Natural killer cell (primary cell): ENCODE measurements at regions not wholly inside any gene's neighbourhood (a gene's known extent, or its start where the extent isn't known, plus 50 kb on each side); places are given as distances from the start of the nearest gene placed in this dataset.

ENCODE experiments used
- ATAC-seq, 3 donors: fragments of 150-1000 bp in 2 of 3; fragments of 200-7000 bp in 1 of 3; cut with Tn5 transposase; 1 replicate in 1 of 3; 2 replicates in 2 of 3; pipeline ENCODE4 v1.10.0; 2021; ENCODE audit warnings: mild to moderate bottlenecking in 2 of 3, moderate library complexity in 2 of 3
- DNase-seq, 2 donors: peaks; one replicate each; pipeline versions ENCODE4 v3.0.0 to v3.0.0-alpha.2; 2013 to 2021; ENCODE audit warnings: mixed read lengths in 1 of 2
- H3K27ac ChIP-seq: one replicate; pipeline ENCODE4 v1.5.1; 2013; ENCODE audit warnings: mild to moderate bottlenecking, low read length
- H3K27me3 ChIP-seq: one replicate; pipeline ENCODE4 v1.6.1; 2013; ENCODE audit warnings: low read length; ENCODE audit not compliant: control insufficient read depth, insufficient read depth
- H3K36me3 ChIP-seq: one replicate; pipeline ENCODE4 v1.6.1; 2013; ENCODE audit warnings: low read length; ENCODE audit not compliant: control insufficient read depth, insufficient read depth
- H3K4me1 ChIP-seq: one replicate; pipeline ENCODE4 v1.6.1; 2013; ENCODE audit warnings: low read length; ENCODE audit not compliant: control insufficient read depth, insufficient read depth
- H3K4me3 ChIP-seq: one replicate; pipeline ENCODE4 v1.5.1; 2013; ENCODE audit warnings: low read length
- H3K9me3 ChIP-seq: one replicate; pipeline ENCODE4 v1.6.1; 2013; ENCODE audit warnings: low read length; ENCODE audit not compliant: control insufficient read depth, insufficient read depth
- H3K27ac Mint-ChIP-seq, 2 donors: one replicate each; pipeline ENCODE4 v1.8.0; 2022; ENCODE audit warnings: mild to moderate bottlenecking in 2 of 2, mixed read lengths in 2 of 2, moderate library complexity in 1 of 2
- H3K27me3 Mint-ChIP-seq, 2 donors: one replicate each; pipeline ENCODE4 v1.8.0; 2022; ENCODE audit warnings: low read depth in 2 of 2, mixed read lengths in 2 of 2
- H3K36me3 Mint-ChIP-seq: one replicate; pipeline ENCODE4 v1.8.0; 2022; ENCODE audit warnings: mixed read lengths
- H3K4me1 Mint-ChIP-seq, 2 donors: one replicate each; pipeline ENCODE4 v1.8.0; 2022; ENCODE audit warnings: mixed read lengths in 2 of 2
- H3K4me3 Mint-ChIP-seq: one replicate; pipeline ENCODE4 v1.8.0; 2022; ENCODE audit warnings: mild to moderate bottlenecking, moderate library complexity, mixed read lengths
- H3K9me3 Mint-ChIP-seq, 2 donors: one replicate each; pipeline ENCODE4 v1.8.0; 2022; ENCODE audit warnings: mixed read lengths in 2 of 2
- WGBS: methylation state at CpG from one replicate; pipeline ENCODE4 v1.1.7; 2013; ENCODE audit warnings: missing lambda C conversion rate; ENCODE audit not compliant: insufficient coverage; 5-methylcytosine and 5-hydroxymethylcytosine counted together
- intact Hi-C: fragments of 100-400 bp; cut with micrococcal nuclease; formaldehyde crosslinking; loops from one replicate; pipeline ENCODE4 v1.14.2; 2022
- TF ChIP-seq, protein P1 (sequence below): fragments of 200-600 bp; IDR thresholded peaks from one replicate; pipeline ENCODE4 v1.8.0; 2022; ENCODE audit warnings: antibody characterized with exemption

DNA sequence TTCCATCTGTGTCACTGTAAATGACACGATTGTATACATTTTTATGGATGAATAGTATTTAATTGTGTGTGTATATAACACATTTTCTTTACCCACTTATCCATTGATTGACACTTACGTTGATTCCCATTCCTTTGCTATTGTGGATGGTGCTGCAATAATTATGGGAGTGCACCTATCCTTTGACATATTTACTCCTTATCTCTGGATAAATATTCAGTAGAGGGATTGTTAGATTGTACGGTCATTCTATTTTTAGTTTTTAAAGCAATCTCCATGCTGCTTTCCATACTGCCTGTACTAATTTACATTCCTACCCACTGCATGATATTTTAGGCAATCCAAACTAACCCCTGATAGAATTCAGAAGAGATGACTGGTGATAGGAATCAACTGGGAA lies 980.1 kb downstream of the FSTL5 start:
- Mint-ChIP-seq H3K4me1 (no peaks in the 10 kb centered on the region), H3K27me3 (no peaks in the 10 kb centered on the region), H3K27ac (no peak overlapping the region), H3K36me3 (no peaks in the 10 kb centered on the region), H3K9me3 (peaks cover 4 to 12% of the 10 kb centered on the region in 2 donors), H3K4me3 (no peak overlapping the region)
- intact Hi-C loops, result no loop called here
- ATAC-seq (no peak), DNase-seq (no peak)
- H3K36me3 ChIP-seq, result no peaks in the 10 kb centered on the region
- H3K27ac ChIP-seq, result no peak overlapping the region
- no peak overlapping the region for H3K4me3 ChIP-seq
- no peaks in the 10 kb centered on the region for H3K9me3 ChIP-seq
- H3K27me3 ChIP-seq, result no peaks in the 10 kb centered on the region
- TF ChIP-seq, protein P1, sequence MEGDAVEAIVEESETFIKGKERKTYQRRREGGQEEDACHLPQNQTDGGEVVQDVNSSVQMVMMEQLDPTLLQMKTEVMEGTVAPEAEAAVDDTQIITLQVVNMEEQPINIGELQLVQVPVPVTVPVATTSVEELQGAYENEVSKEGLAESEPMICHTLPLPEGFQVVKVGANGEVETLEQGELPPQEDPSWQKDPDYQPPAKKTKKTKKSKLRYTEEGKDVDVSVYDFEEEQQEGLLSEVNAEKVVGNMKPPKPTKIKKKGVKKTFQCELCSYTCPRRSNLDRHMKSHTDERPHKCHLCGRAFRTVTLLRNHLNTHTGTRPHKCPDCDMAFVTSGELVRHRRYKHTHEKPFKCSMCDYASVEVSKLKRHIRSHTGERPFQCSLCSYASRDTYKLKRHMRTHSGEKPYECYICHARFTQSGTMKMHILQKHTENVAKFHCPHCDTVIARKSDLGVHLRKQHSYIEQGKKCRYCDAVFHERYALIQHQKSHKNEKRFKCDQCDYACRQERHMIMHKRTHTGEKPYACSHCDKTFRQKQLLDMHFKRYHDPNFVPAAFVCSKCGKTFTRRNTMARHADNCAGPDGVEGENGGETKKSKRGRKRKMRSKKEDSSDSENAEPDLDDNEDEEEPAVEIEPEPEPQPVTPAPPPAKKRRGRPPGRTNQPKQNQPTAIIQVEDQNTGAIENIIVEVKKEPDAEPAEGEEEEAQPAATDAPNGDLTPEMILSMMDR, result no peak
- H3K4me1 ChIP-seq, result no peaks in the 10 kb centered on the region
- WGBS, result no CpG with 5 or more reads among the region's 3 CpGs

- DNase-seq (no peak), ATAC-seq (no peak)
- H3K9me3 Mint-ChIP-seq, result peaks cover 4 to 15% of the 10 kb centered on the region in 2 donors
- Histone ChIP-seq H3K36me3 (no peaks in the 10 kb centered on the region), H3K27me3 (no peaks in the 10 kb centered on the region), H3K9me3 (no peaks in the 10 kb centered on the region), H3K27ac (no peak overlapping the region), H3K4me3 (no peak overlapping the region), H3K4me1 (no peaks in the 10 kb centered on the region)
- no peaks in the 10 kb centered on the region for H3K36me3 Mint-ChIP-seq
- WGBS, result no CpG with 5 or more reads among the region's 3 CpGs
- no peaks in the 10 kb centered on the region for H3K27me3 Mint-ChIP-seq
- no peaks in the 10 kb centered on the region for H3K4me1 Mint-ChIP-seq
- intact Hi-C loops, result no loop called here
- TF ChIP-seq, protein P1, result no peak
- H3K4me3 Mint-ChIP-seq, result no peak overlapping the region
- no peak overlapping the region for H3K27ac Mint-ChIP-seq
These were observed 980.9 kb downstream of the FSTL5 start for GRCh38 chr4:161182913-161183312.

- no peaks in the 10 kb centered on the region for H3K27me3 Mint-ChIP-seq
- Histone ChIP-seq H3K4me3 (no peak overlapping the region), H3K9me3 (no peaks in the 10 kb centered on the region), H3K27me3 (no peaks in the 10 kb centered on the region), H3K27ac (no peak overlapping the region), H3K4me1 (no peaks in the 10 kb centered on the region), H3K36me3 (no peaks in the 10 kb centered on the region)
- ATAC-seq (no peak), DNase-seq (no peak)
- WGBS, result 71% methylated on average over 3 of the region's 5 CpGs
- no peak overlapping the region for H3K4me3 Mint-ChIP-seq
- H3K4me1 Mint-ChIP-seq, result no peaks in the 10 kb centered on the region
- peaks cover 3 to 12% of the 10 kb centered on the region in 2 donors for H3K9me3 Mint-ChIP-seq
- no peak overlapping the region for H3K27ac Mint-ChIP-seq
- H3K36me3 Mint-ChIP-seq, result no peaks in the 10 kb centered on the region
- TF ChIP-seq, protein P1, result no peak
- intact Hi-C loops, result no loop called here
These were observed 985.5 kb downstream of the FSTL5 start for GRCh38 chr4:161178310-161178709.

- Mint-ChIP-seq H3K9me3 (peaks cover 5 to 10% of the 10 kb centered on the region in 2 donors), H3K4me3 (no peak overlapping the region)
- ATAC-seq, result no peak
These were observed 991.3 kb downstream of the FSTL5 start for GRCh38 chr4:161172396-161173026.

More at GRCh38 chr4:161172396-161173026, 991.3 kb downstream of the FSTL5 start:
- H3K36me3 ChIP-seq, result no peaks in the 10 kb centered on the region
- no peak for DNase-seq
- H3K27ac Mint-ChIP-seq, result no peak overlapping the region
- intact Hi-C loops, result no loop called here
- no peak overlapping the region for H3K4me3 ChIP-seq
- H3K27me3 Mint-ChIP-seq, result no peaks in the 10 kb centered on the region
- no peak overlapping the region for H3K27ac ChIP-seq
- 100% methylated on average over 1 of the region's 1 CpG for WGBS
- no peaks in the 10 kb centered on the region for H3K36me3 Mint-ChIP-seq
- no peaks in the 10 kb centered on the region for H3K27me3 ChIP-seq
- H3K4me1 ChIP-seq, result no peaks in the 10 kb centered on the region
- no peaks in the 10 kb centered on the region for H3K4me1 Mint-ChIP-seq
- no peaks in the 10 kb centered on the region for H3K9me3 ChIP-seq
- TF ChIP-seq, protein P1, result no peak
